Esophagus squamous epithelium (tissue), 5 donors: ENCODE measurements at regions not wholly inside any gene's neighbourhood (a gene's known extent, or its start where the extent isn't known, plus 50 kb on each side); places are given as distances from the start of the nearest gene placed in this dataset.

ENCODE experiments used
- DNase-seq: peaks from one replicate; lab custom pipeline; 2025; lab: John Stamatoyannopoulos, UW
- H3K27ac ChIP-seq, 4 donors: fragments of 200-600 bp; sonication (generic); one replicate each; pipeline ENCODE4 v1.5.1; 2016 to 2019; ENCODE audit warnings: mild to moderate bottlenecking in 1 of 4
- H3K27me3 ChIP-seq, 4 donors: fragments of 200-600 bp; sonication (generic); 1 replicate in 3 of 4; 2 replicates in 1 of 4; pipeline versions ENCODE4 v1.5.1 to v1.6.0; 2017 to 2021; ENCODE audit warnings: antibody characterized with exemption in 1 of 4
- H3K36me3 ChIP-seq, 3 donors: fragments of 200-600 bp; sonication (generic); one replicate each; pipeline ENCODE4 v1.5.1; 2016 to 2019
- H3K4me1 ChIP-seq, 3 donors: fragments of 200-600 bp; sonication (generic); one replicate each; pipeline ENCODE4 v1.5.1; 2017 to 2019
- H3K4me3 ChIP-seq, 4 donors: fragments of 200-600 bp; sonication (generic); 1 replicate in 3 of 4; 2 replicates in 1 of 4; pipeline ENCODE4 v1.5.1; 2016 to 2019; ENCODE audit warnings: mild to moderate bottlenecking in 2 of 4, moderate library complexity in 1 of 4
- H3K9me3 ChIP-seq, 3 donors: fragments of 200-600 bp; sonication (generic); one replicate each; pipeline ENCODE4 v1.5.1; 2016 to 2019
- CTCF ChIP-seq, 6 experiments: fragments of 450-650 bp in 4 of 6; fragments of 200-600 bp in 2 of 6; sonication (generic) in 2 of 6; IDR thresholded peaks; one replicate each; pipeline ENCODE4 v1.5.1; 2016 to 2019; ENCODE audit warnings: antibody characterized with exemption in 6 of 6, mild to moderate bottlenecking in 4 of 6, moderate library complexity in 4 of 6
- POLR2A ChIP-seq, 4 donors: fragments of 450-650 bp; IDR thresholded peaks; one replicate each; pipeline ENCODE4 v1.6.1; 2017; ENCODE audit warnings: antibody characterized with exemption in 4 of 4, mild to moderate bottlenecking in 4 of 4, moderate library complexity in 3 of 4
- WGBS, 2 donors: methylation state at CpG; one replicate each; pipeline ENCODE4 v1.1.5; 2018; 5-methylcytosine and 5-hydroxymethylcytosine counted together
- intact Hi-C: fragments of 100-400 bp; cut with DNase I; formaldehyde crosslinking; loops from one replicate; pipeline ENCODE4 v1.15.0; 2022
- donor health status: DM: yes; HTN: yes; CAD: no.

GRCh38 chr10:2955064-2955463, 112.3 kb upstream of the PFKP start:
- TF ChIP-seq CTCF (IDR thresholded peaks at IDR 0.05) = no peak
- no peak for TF ChIP-seq POLR2A (IDR thresholded peaks at IDR 0.05)
- Histone ChIP-seq H3K27ac (no peak overlapping the region), H3K36me3 (no peaks in the 10 kb centered on the region), H3K9me3 (no peaks in the 10 kb centered on the region), H3K4me3 (no peak overlapping the region), H3K4me1 (no peaks in the 10 kb centered on the region), H3K27me3 (peaks cover 0 to 24% (median 0%) of the 10 kb centered on the region in 4 donors)
- intact Hi-C loops = no loop called here
- 55 to 77% methylated on average over 1 of the region's 1 CpG for WGBS, 2 donors
- DNase-seq = no peak

DNA sequence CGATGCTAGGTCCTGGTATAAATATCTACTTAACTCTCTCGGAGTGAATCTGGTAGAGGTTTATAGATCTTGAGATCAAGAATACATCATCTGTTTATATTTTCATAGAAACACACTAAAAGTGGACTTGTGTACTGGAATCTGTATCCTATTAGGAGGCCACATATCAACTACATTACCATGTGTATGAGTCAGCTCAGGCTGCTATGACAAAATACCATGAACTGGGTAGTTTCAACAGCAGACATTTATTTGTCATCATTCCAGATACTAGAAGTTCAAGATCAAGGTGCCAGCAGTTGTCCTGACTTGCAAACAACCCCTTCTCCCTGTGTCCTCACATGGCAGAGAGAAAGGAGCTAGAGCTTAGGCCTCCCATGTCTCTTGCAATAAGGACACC, 113.9 kb upstream of the PFKP start:
- WGBS, 2 donors = 88% methylated on average over 2 of the region's 2 CpGs
- DNase-seq = no peak

GRCh38 chr10:2951235-2951835, 116.0 kb upstream of the PFKP start:
- intact Hi-C loops = no loop called here
- H3K27ac ChIP-seq = no peak overlapping the region
- H3K4me1 ChIP-seq = no peaks in the 10 kb centered on the region
- H3K9me3 ChIP-seq = no peaks in the 10 kb centered on the region
- H3K36me3 ChIP-seq = no peaks in the 10 kb centered on the region
- 81 to 84% methylated on average over 6 to 8 of the region's 10 CpGs for WGBS, 2 donors
- no peak for DNase-seq
- no peak overlapping the region for H3K4me3 ChIP-seq
- TF ChIP-seq POLR2A (IDR thresholded peaks at IDR 0.05) (no peak), CTCF (IDR thresholded peaks at IDR 0.05) (no peak)
- H3K27me3 ChIP-seq = peaks cover 0 to 31% (median 0%) of the 10 kb centered on the region in 4 donors

More for the DNA sequence above, 113.9 kb upstream of the PFKP start:
- intact Hi-C loops = no loop called here
- Histone ChIP-seq H3K4me1 (no peaks in the 10 kb centered on the region), H3K4me3 (no peak overlapping the region), H3K9me3 (no peaks in the 10 kb centered on the region), H3K27me3 (peaks cover 0 to 31% (median 0%) of the 10 kb centered on the region in 4 donors), H3K36me3 (no peaks in the 10 kb centered on the region), H3K27ac (no peak overlapping the region)
- TF ChIP-seq CTCF (IDR thresholded peaks at IDR 0.05) = no peak
- no peak for TF ChIP-seq POLR2A (IDR thresholded peaks at IDR 0.05)

GRCh38 chr10:2950546-2950945, 116.8 kb upstream of the PFKP start:
- Histone ChIP-seq H3K4me3 (no peak overlapping the region), H3K27ac (no peak overlapping the region), H3K4me1 (no peaks in the 10 kb centered on the region), H3K36me3 (no peaks in the 10 kb centered on the region), H3K9me3 (no peaks in the 10 kb centered on the region), H3K27me3 (peaks cover 0 to 31% (median 0%) of the 10 kb centered on the region in 4 donors)
- intact Hi-C loops = no loop called here
- 63 to 72% methylated on average over 4 of the region's 5 CpGs for WGBS, 2 donors
- DNase-seq = no peak
- TF ChIP-seq CTCF (IDR thresholded peaks at IDR 0.05) (no peak), POLR2A (IDR thresholded peaks at IDR 0.05) (no peak)

GRCh38 chr10:2949948-2950354, 117.4 kb upstream of the PFKP start:
- no peak overlapping the region for H3K4me3 ChIP-seq
- no peaks in the 10 kb centered on the region for H3K36me3 ChIP-seq
- TF ChIP-seq CTCF (IDR thresholded peaks at IDR 0.05) (no peak), POLR2A (IDR thresholded peaks at IDR 0.05) (no peak)
- no peak for DNase-seq
- intact Hi-C loops = no loop called here
- H3K27me3 ChIP-seq = peaks cover 0 to 31% (median 0%) of the 10 kb centered on the region in 4 donors
- H3K9me3 ChIP-seq = no peaks in the 10 kb centered on the region
- WGBS, 2 donors = 58 to 66% methylated on average over 17 to 20 of the region's 20 CpGs
- H3K27ac ChIP-seq = no peak overlapping the region
- H3K4me1 ChIP-seq = no peaks in the 10 kb centered on the region
